ENCODE measurements at regions not wholly inside any gene's neighbourhood (a gene's known extent, or its start where the extent isn't known, plus 50 kb on each side); places are given as distances from the start of the nearest gene placed in this dataset.

- Histone ChIP-seq H3K9me3 (ENCODE audit: control insufficient read depth, insufficient read depth, low read length) (no peaks in the 10 kb centered on the region), H3K27ac (ENCODE audit: low read depth, low read length) (no peak overlapping the region), H3K4me3 (ENCODE audit: low read depth, low read length) (no peak overlapping the region), H3K4me1 (ENCODE audit: control insufficient read depth, insufficient read depth, low read length) (peaks cover under 1% of the 10 kb centered on the region), H3K27me3 (ENCODE audit: control insufficient read depth, insufficient read depth, low read length) (no peaks in the 10 kb centered on the region), H3K36me3 (ENCODE audit: control insufficient read depth, insufficient read depth, low read length) (no peaks in the 10 kb centered on the region)
- no CpG with 5 or more reads among the region's 3 CpGs for WGBS (ENCODE audit: insufficient coverage)
- DNase-seq (ENCODE audit: low read depth in 4 of 6, low spot score in 6 of 6) = no peak
Observed at GRCh38 chr3:72483554-72484104, 364.6 kb downstream of the SHQ1 start.

GRCh38 chr3:72482589-72483321, 365.5 kb downstream of the SHQ1 start:
- Histone ChIP-seq H3K4me1 (ENCODE audit: control insufficient read depth, insufficient read depth, low read length) (peaks cover 3% of the 10 kb centered on the region), H3K36me3 (ENCODE audit: control insufficient read depth, insufficient read depth, low read length) (no peaks in the 10 kb centered on the region), H3K27ac (ENCODE audit: low read depth, low read length) (no peak overlapping the region), H3K9me3 (ENCODE audit: control insufficient read depth, insufficient read depth, low read length) (no peaks in the 10 kb centered on the region), H3K4me3 (ENCODE audit: low read depth, low read length) (no peak overlapping the region), H3K27me3 (ENCODE audit: control insufficient read depth, insufficient read depth, low read length) (no peaks in the 10 kb centered on the region)
- no peak for DNase-seq (ENCODE audit: low read depth in 4 of 6, low spot score in 6 of 6)
- WGBS (ENCODE audit: insufficient coverage) = 56% methylated on average over 9 of the region's 12 CpGs

- 94% methylated on average over 3 of the region's 4 CpGs for WGBS (ENCODE audit: insufficient coverage)
- H3K36me3 ChIP-seq (ENCODE audit: control insufficient read depth, insufficient read depth, low read length) = no peaks in the 10 kb centered on the region
- DNase-seq (ENCODE audit: low read depth in 4 of 6, low spot score in 6 of 6) = no peak
- no peaks in the 10 kb centered on the region for H3K27me3 ChIP-seq (ENCODE audit: control insufficient read depth, insufficient read depth, low read length)
- no peaks in the 10 kb centered on the region for H3K9me3 ChIP-seq (ENCODE audit: control insufficient read depth, insufficient read depth, low read length)
- no peak overlapping the region for H3K27ac ChIP-seq (ENCODE audit: low read depth, low read length)
- H3K4me3 ChIP-seq (ENCODE audit: low read depth, low read length) = no peak overlapping the region
- H3K4me1 ChIP-seq (ENCODE audit: control insufficient read depth, insufficient read depth, low read length) = peaks cover 3% of the 10 kb centered on the region
Observed at GRCh38 chr3:72481542-72481941, 366.7 kb downstream of the SHQ1 start.

- Histone ChIP-seq H3K36me3 (ENCODE audit: control insufficient read depth, insufficient read depth, low read length) (no peaks in the 10 kb centered on the region), H3K4me3 (ENCODE audit: low read depth, low read length) (no peak overlapping the region), H3K4me1 (ENCODE audit: control insufficient read depth, insufficient read depth, low read length) (peaks cover 3% of the 10 kb centered on the region), H3K9me3 (ENCODE audit: control insufficient read depth, insufficient read depth, low read length) (no peaks in the 10 kb centered on the region), H3K27ac (ENCODE audit: low read depth, low read length) (no peak overlapping the region), H3K27me3 (ENCODE audit: control insufficient read depth, insufficient read depth, low read length) (no peaks in the 10 kb centered on the region)
- no peak for DNase-seq (ENCODE audit: low read depth in 4 of 6, low spot score in 6 of 6)
Observed at GRCh38 chr3:72480366-72480765, 367.9 kb downstream of the SHQ1 start.

- peaks cover 3% of the 10 kb centered on the region for H3K4me1 ChIP-seq (ENCODE audit: control insufficient read depth, insufficient read depth, low read length)
- no peaks in the 10 kb centered on the region for H3K36me3 ChIP-seq (ENCODE audit: control insufficient read depth, insufficient read depth, low read length)
- no peak overlapping the region for H3K27ac ChIP-seq (ENCODE audit: low read depth, low read length)
- 83% methylated on average over 1 of the region's 2 CpGs for WGBS (ENCODE audit: insufficient coverage)
- H3K27me3 ChIP-seq (ENCODE audit: control insufficient read depth, insufficient read depth, low read length) = no peaks in the 10 kb centered on the region
- H3K9me3 ChIP-seq (ENCODE audit: control insufficient read depth, insufficient read depth, low read length) = no peaks in the 10 kb centered on the region
- DNase-seq (ENCODE audit: low read depth in 4 of 6, low spot score in 6 of 6) = no peak
- no peak overlapping the region for H3K4me3 ChIP-seq (ENCODE audit: low read depth, low read length)
Observed at GRCh38 chr3:72479651-72480215, 368.5 kb downstream of the SHQ1 start.

GRCh38 chr3:72476139-72476483, 372.1 kb downstream of the SHQ1 start:
- no peak for DNase-seq (ENCODE audit: low read depth in 4 of 6, low spot score in 6 of 6)
- H3K4me3 ChIP-seq (ENCODE audit: low read depth, low read length) = no peak overlapping the region
- no peaks in the 10 kb centered on the region for H3K9me3 ChIP-seq (ENCODE audit: control insufficient read depth, insufficient read depth, low read length)
- H3K27me3 ChIP-seq (ENCODE audit: control insufficient read depth, insufficient read depth, low read length) = no peaks in the 10 kb centered on the region
- no peaks in the 10 kb centered on the region for H3K36me3 ChIP-seq (ENCODE audit: control insufficient read depth, insufficient read depth, low read length)
- peaks cover 3% of the 10 kb centered on the region for H3K4me1 ChIP-seq (ENCODE audit: control insufficient read depth, insufficient read depth, low read length)
- H3K27ac ChIP-seq (ENCODE audit: low read depth, low read length) = no peak overlapping the region

- H3K4me1 ChIP-seq (ENCODE audit: control insufficient read depth, insufficient read depth, low read length) = peaks cover 3% of the 10 kb centered on the region
- no peaks in the 10 kb centered on the region for H3K27me3 ChIP-seq (ENCODE audit: control insufficient read depth, insufficient read depth, low read length)
- no peak overlapping the region for H3K27ac ChIP-seq (ENCODE audit: low read depth, low read length)
- no peaks in the 10 kb centered on the region for H3K9me3 ChIP-seq (ENCODE audit: control insufficient read depth, insufficient read depth, low read length)
- no peaks in the 10 kb centered on the region for H3K36me3 ChIP-seq (ENCODE audit: control insufficient read depth, insufficient read depth, low read length)
- no peak overlapping the region for H3K4me3 ChIP-seq (ENCODE audit: low read depth, low read length)
- 70% methylated on average over 4 of the region's 8 CpGs for WGBS (ENCODE audit: insufficient coverage)
- DNase-seq (ENCODE audit: low read depth in 4 of 6, low spot score in 6 of 6) = no peak
Observed at GRCh38 chr3:72475258-72476138, 372.7 kb downstream of the SHQ1 start.

GRCh38 chr3:72474775-72475174, 373.5 kb downstream of the SHQ1 start:
- no peak overlapping the region for H3K27ac ChIP-seq (ENCODE audit: low read depth, low read length)
- no peak overlapping the region for H3K4me3 ChIP-seq (ENCODE audit: low read depth, low read length)
- H3K4me1 ChIP-seq (ENCODE audit: control insufficient read depth, insufficient read depth, low read length) = peaks cover 3% of the 10 kb centered on the region
- 100% methylated on average over 1 of the region's 4 CpGs for WGBS (ENCODE audit: insufficient coverage)
- no peaks in the 10 kb centered on the region for H3K36me3 ChIP-seq (ENCODE audit: control insufficient read depth, insufficient read depth, low read length)
- H3K27me3 ChIP-seq (ENCODE audit: control insufficient read depth, insufficient read depth, low read length) = no peaks in the 10 kb centered on the region
- no peaks in the 10 kb centered on the region for H3K9me3 ChIP-seq (ENCODE audit: control insufficient read depth, insufficient read depth, low read length)
- no peak for DNase-seq (ENCODE audit: low read depth in 4 of 6, low spot score in 6 of 6)

GRCh38 chr3:72473156-72473555, 375.1 kb downstream of the SHQ1 start:
- Histone ChIP-seq H3K9me3 (ENCODE audit: control insufficient read depth, insufficient read depth, low read length) (no peaks in the 10 kb centered on the region), H3K4me1 (ENCODE audit: control insufficient read depth, insufficient read depth, low read length) (no peaks in the 10 kb centered on the region), H3K36me3 (ENCODE audit: control insufficient read depth, insufficient read depth, low read length) (no peaks in the 10 kb centered on the region), H3K4me3 (ENCODE audit: low read depth, low read length) (no peak overlapping the region), H3K27me3 (ENCODE audit: control insufficient read depth, insufficient read depth, low read length) (no peaks in the 10 kb centered on the region), H3K27ac (ENCODE audit: low read depth, low read length) (no peak overlapping the region)
- DNase-seq (ENCODE audit: low read depth in 4 of 6, low spot score in 6 of 6) = no peak
- 43% methylated on average over 1 of the region's 5 CpGs for WGBS (ENCODE audit: insufficient coverage)
